SK-N-SH (cell line): ENCODE measurements at regions not wholly inside any gene's neighbourhood (a gene's known extent, or its start where the extent isn't known, plus 50 kb on each side); places are given as distances from the start of the nearest gene placed in this dataset.

Experiments
- CTCF ChIP-seq: fragments of 200-600 bp; sonication (generic); IDR thresholded peaks from 2 replicates; pipeline ENCODE4 v1.6.1; 2017; ENCODE audit warnings: antibody characterized with exemption, mild to moderate bottlenecking, moderate library complexity
- GABPA ChIP-seq: IDR thresholded peaks from 2 replicates; pipeline ENCODE4 v1.4.0; 2012; ENCODE audit warnings: low read depth, mild to moderate bottlenecking
- MAX ChIP-seq: IDR thresholded peaks from 2 replicates; pipeline ENCODE4 v1.4.0; 2012; ENCODE audit warnings: low read depth
- POLR2AphosphoS5 ChIP-seq: IDR thresholded peaks from 2 replicates; pipeline ENCODE4 v1.6.1; 2012; ENCODE audit warnings: low read depth, low read length

DNA sequence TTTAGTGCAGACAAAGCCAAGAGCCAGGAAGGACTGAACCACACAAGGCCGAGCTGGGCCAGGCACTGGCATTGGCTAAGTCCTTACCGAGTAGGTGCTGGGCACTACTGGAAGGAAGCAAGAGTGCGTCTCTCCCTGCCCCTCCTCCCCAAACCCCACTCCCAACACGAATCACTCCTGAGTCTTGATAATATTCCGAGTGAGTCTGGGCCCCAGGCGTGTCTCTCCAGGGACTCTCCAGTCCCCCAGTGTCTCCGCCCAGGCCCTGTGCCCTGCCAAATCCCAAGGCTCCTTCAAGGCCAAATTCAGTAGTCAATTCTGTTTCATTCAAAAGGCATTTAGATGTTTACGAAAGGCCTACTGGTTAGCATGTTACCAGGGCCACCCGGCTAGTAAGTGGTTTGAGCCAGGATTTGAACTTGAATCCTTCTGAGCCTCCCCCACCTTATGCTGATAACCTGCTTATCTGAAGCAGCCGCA, 82.8 kb downstream of the GLI2 start:
- no peak for TF ChIP-seq CTCF
- no peak for TF ChIP-seq MAX
- TF ChIP-seq GABPA: no peak
- no peak for TF ChIP-seq POLR2AphosphoS5
